Lower leg skin (tissue), 3 donors: ENCODE measurements at regions not wholly inside any gene's neighbourhood (a gene's known extent, or its start where the extent isn't known, plus 50 kb on each side); places are given as distances from the start of the nearest gene placed in this dataset.

Experiments used
- POLR2A ChIP-seq, 2 donors: fragments of 450-650 bp; IDR thresholded peaks; one replicate each; pipeline ENCODE4 v1.6.1; 2016 to 2017; ENCODE audit warnings: antibody characterized with exemption in 2 of 2, mild to moderate bottlenecking in 1 of 2, moderate library complexity in 1 of 2
- TF ChIP-seq, protein P1 (sequence below), 3 donors: fragments of 450-650 bp; IDR thresholded peaks; one replicate each; pipeline ENCODE4 v1.5.1; 2016; ENCODE audit warnings: antibody characterized with exemption in 3 of 3, mild to moderate bottlenecking in 3 of 3, moderate library complexity in 2 of 3

DNA sequence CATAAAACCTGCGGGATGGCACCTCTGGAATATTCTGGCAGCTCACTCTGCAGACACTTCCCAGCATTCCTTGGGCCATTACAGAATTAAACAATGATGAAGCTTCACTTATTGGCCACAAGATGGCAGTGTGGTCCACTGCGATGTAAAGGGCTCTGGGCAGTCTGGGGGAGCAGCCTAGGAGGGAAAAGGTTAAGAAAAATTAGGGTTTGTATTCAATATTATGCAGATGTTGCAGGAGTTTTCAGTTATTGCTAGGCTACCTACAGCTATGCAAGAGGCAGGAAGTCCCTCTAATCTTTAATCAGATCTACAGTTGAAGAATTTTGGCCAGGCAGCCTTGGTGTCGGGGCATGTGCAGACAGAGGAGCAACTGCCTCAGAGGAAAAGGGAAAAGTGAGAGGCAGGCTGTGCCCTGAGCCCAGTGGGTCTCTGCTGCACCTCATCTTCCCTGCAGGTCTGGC is 233.2 kb upstream of the PRSS1 start:
- TF ChIP-seq, protein P1, sequence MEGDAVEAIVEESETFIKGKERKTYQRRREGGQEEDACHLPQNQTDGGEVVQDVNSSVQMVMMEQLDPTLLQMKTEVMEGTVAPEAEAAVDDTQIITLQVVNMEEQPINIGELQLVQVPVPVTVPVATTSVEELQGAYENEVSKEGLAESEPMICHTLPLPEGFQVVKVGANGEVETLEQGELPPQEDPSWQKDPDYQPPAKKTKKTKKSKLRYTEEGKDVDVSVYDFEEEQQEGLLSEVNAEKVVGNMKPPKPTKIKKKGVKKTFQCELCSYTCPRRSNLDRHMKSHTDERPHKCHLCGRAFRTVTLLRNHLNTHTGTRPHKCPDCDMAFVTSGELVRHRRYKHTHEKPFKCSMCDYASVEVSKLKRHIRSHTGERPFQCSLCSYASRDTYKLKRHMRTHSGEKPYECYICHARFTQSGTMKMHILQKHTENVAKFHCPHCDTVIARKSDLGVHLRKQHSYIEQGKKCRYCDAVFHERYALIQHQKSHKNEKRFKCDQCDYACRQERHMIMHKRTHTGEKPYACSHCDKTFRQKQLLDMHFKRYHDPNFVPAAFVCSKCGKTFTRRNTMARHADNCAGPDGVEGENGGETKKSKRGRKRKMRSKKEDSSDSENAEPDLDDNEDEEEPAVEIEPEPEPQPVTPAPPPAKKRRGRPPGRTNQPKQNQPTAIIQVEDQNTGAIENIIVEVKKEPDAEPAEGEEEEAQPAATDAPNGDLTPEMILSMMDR (IDR thresholded peaks at IDR 0.05) = no peak
- no peak for TF ChIP-seq POLR2A (IDR thresholded peaks at IDR 0.05)
